ENCODE measurements at regions not wholly inside any gene's neighbourhood (a gene's known extent, or its start where the extent isn't known, plus 50 kb on each side); places are given as distances from the start of the nearest gene placed in this dataset.

DNA sequence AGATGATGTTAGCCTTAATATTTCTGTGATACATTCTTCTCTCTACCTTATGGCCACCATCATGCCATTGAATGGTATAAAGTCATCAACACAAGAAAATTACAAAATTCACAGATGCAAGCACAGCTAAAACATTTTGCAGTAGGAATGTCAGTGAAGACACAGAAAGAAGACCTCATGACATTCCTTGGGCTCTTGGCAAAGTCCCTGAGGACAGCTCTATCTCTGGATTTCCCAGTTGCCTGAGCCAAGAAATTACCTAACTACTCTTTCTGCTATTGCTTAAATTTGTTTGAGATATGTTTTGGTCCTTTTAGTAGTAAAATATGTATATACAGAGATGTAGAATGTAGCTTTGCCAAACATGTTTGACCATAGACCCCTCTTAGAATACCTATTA, 201.0 kb upstream of the STXBP5 start:
- TF ChIP-seq, protein P1, sequence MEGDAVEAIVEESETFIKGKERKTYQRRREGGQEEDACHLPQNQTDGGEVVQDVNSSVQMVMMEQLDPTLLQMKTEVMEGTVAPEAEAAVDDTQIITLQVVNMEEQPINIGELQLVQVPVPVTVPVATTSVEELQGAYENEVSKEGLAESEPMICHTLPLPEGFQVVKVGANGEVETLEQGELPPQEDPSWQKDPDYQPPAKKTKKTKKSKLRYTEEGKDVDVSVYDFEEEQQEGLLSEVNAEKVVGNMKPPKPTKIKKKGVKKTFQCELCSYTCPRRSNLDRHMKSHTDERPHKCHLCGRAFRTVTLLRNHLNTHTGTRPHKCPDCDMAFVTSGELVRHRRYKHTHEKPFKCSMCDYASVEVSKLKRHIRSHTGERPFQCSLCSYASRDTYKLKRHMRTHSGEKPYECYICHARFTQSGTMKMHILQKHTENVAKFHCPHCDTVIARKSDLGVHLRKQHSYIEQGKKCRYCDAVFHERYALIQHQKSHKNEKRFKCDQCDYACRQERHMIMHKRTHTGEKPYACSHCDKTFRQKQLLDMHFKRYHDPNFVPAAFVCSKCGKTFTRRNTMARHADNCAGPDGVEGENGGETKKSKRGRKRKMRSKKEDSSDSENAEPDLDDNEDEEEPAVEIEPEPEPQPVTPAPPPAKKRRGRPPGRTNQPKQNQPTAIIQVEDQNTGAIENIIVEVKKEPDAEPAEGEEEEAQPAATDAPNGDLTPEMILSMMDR (IDR thresholded peaks at IDR 0.05) = no peak
- TF ChIP-seq POLR2A (IDR thresholded peaks at IDR 0.05) = no peak
